Cardiac fibroblast (primary cell): ENCODE measurements at regions not wholly inside any gene's neighbourhood (a gene's known extent, or its start where the extent isn't known, plus 50 kb on each side); places are given as distances from the start of the nearest gene placed in this dataset.

Experiments used
- DNase-seq, 2 donors: peaks; one replicate each; pipeline versions ENCODE4 v3.0.0 to v3.0.0-alpha.2; 2010; ENCODE audit warnings: low read depth in 2 of 2
- H3K4me3 ChIP-seq, 2 donors: replicated peaks in 1 of 2; 1 replicate in 1 of 2; 2 replicates in 1 of 2; pipeline ENCODE4 v1.5.1; 2011; ENCODE audit warnings: low read depth in 2 of 2, low read length in 2 of 2, mild to moderate bottlenecking in 2 of 2, moderate library complexity in 1 of 2
- CTCF ChIP-seq: IDR thresholded peaks from one replicate; pipeline ENCODE4 v1.5.1; 2011; ENCODE audit warnings: low read depth, mild to moderate bottlenecking, low read length, inconsistent platforms

GRCh38 chr5:67699560-67699959 is 503.0 kb upstream of the CD180 start:
- no peak for DNase-seq
- no peak for TF ChIP-seq CTCF
- H3K4me3 ChIP-seq: no peak overlapping the region

- TF ChIP-seq CTCF: no peak
- no peak overlapping the region for H3K4me3 ChIP-seq
- no peak for DNase-seq
Measured at GRCh38 chr5:67696446-67696845, 499.8 kb upstream of the CD180 start.

- no peak overlapping the region for H3K4me3 ChIP-seq
- TF ChIP-seq CTCF: no peak
- no peak for DNase-seq
Measured at GRCh38 chr5:67695369-67695768, 498.8 kb upstream of the CD180 start.

- no peak overlapping the region for H3K4me3 ChIP-seq
- no peak for TF ChIP-seq CTCF
- no peak for DNase-seq
Measured at GRCh38 chr5:67694810-67695191, 498.2 kb upstream of the CD180 start.

- TF ChIP-seq CTCF: no peak
- DNase-seq: peak; percentile 67 to 72
- no peak overlapping the region for H3K4me3 ChIP-seq
Measured at GRCh38 chr5:67693956-67694809, 497.6 kb upstream of the CD180 start.

GRCh38 chr5:67686746-67687145 is 490.1 kb upstream of the CD180 start:
- TF ChIP-seq CTCF: no peak
- no peak for DNase-seq
- H3K4me3 ChIP-seq: no peak overlapping the region

GRCh38 chr5:67681703-67682102 is 485.1 kb upstream of the CD180 start:
- H3K4me3 ChIP-seq: no peak overlapping the region
- no peak for TF ChIP-seq CTCF

More at GRCh38 chr5:67681703-67682102, 485.1 kb upstream of the CD180 start:
- DNase-seq: no peak
